ENCODE measurements at regions not wholly inside any gene's neighbourhood (a gene's known extent, or its start where the extent isn't known, plus 50 kb on each side); places are given as distances from the start of the nearest gene placed in this dataset.

DNA sequence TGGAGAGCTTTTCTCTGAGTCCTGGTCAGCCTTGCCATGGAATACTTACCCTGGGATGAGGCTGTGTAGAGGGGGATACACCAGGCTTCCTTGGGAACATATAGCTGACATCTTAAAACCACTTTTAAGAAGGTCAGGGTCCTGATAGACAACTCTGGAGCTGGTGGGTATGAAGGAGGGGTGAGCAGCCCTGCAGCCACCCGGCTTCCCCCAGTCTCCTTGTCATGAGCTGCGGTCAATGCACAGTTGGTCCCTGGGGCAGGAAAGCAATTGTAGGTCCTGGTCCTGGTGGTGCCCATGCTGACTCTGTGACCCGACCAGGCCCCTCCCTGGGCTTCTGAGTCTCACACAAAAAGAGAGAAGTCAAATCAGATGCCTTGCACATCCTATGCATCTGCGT, 63.6 kb downstream of the MRPL36 start:
- TF ChIP-seq EZH2phosphoT487 (IDR thresholded peaks at IDR 0.05; ENCODE audit: borderline replicate concordance) (no peak), FOSL1 (IDR thresholded peaks at IDR 0.05; ENCODE audit: low read depth) (no peak)
- TF ChIP-seq, protein P1, sequence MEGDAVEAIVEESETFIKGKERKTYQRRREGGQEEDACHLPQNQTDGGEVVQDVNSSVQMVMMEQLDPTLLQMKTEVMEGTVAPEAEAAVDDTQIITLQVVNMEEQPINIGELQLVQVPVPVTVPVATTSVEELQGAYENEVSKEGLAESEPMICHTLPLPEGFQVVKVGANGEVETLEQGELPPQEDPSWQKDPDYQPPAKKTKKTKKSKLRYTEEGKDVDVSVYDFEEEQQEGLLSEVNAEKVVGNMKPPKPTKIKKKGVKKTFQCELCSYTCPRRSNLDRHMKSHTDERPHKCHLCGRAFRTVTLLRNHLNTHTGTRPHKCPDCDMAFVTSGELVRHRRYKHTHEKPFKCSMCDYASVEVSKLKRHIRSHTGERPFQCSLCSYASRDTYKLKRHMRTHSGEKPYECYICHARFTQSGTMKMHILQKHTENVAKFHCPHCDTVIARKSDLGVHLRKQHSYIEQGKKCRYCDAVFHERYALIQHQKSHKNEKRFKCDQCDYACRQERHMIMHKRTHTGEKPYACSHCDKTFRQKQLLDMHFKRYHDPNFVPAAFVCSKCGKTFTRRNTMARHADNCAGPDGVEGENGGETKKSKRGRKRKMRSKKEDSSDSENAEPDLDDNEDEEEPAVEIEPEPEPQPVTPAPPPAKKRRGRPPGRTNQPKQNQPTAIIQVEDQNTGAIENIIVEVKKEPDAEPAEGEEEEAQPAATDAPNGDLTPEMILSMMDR (IDR thresholded peaks at IDR 0.05 in 2 of 3, conservative IDR thresholded peaks at IDR 0.05 in 1 of 3; ENCODE audit: borderline replicate concordance in 1 of 3, insufficient read depth in 1 of 3, low read depth in 2 of 3, low read length in 2 of 3), result no peak
